ENCODE measurements at regions not wholly inside any gene's neighbourhood (a gene's known extent, or its start where the extent isn't known, plus 50 kb on each side); places are given as distances from the start of the nearest gene placed in this dataset.
"Not testable (repeated sequence)": the region's sequence is repeated elsewhere in the genome, so short reads cannot be mapped to it uniquely, and the experiment has no call there.

- DNase-seq (ENCODE audit: low spot score) = not testable (repeated sequence)
Measured at GRCh38 chr1:30361890-30362602, 361.3 kb downstream of the MATN1 start.

DNA sequence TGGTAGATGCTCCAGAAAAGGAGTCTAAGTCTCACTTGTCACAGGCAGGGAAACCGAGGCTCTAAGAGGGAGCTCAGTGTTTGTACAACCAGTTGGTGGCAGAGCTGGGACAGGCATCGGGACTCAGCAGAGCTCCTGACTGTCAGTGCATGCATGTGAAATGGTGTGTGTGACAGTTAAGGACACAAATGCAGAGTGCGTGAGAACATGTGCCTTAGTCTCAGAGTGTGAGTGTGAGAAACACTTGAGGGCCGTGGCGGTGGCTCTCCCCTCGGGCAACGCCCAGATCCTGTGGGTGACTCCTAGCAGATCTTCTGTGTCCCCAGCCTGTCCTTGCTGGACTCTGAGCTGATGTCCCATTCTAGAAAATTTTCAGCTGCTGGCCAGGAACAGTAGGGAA, 362.6 kb downstream of the MATN1 start:
- no peak for DNase-seq (ENCODE audit: low spot score)

- no peak for DNase-seq (ENCODE audit: low spot score)
Measured at GRCh38 chr1:30360281-30360680, 363.1 kb downstream of the MATN1 start.

- no peak for DNase-seq (ENCODE audit: low spot score)
Measured at GRCh38 chr1:30359539-30360220, 363.7 kb downstream of the MATN1 start.

DNA sequence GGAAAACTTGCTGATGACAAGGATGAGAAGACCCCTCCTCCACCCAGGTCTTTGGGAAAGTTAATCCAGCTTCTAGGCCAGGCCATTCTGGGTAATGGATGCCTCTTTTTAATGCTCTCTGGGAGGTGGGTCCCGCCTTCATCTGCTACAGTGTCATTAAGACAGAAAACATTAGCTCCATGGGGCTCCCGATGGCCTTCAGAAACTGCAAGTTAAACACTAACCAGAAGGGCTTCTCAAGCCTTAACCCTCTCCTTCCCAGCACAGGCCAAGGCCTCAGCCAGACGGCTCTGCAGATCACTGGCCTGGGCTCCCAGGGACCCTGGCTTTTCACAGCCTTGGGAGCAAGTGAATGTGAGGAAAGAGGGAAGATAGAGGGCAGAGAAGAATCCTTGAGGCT, 364.9 kb downstream of the MATN1 start:
- DNase-seq (ENCODE audit: low spot score) = no peak

DNA sequence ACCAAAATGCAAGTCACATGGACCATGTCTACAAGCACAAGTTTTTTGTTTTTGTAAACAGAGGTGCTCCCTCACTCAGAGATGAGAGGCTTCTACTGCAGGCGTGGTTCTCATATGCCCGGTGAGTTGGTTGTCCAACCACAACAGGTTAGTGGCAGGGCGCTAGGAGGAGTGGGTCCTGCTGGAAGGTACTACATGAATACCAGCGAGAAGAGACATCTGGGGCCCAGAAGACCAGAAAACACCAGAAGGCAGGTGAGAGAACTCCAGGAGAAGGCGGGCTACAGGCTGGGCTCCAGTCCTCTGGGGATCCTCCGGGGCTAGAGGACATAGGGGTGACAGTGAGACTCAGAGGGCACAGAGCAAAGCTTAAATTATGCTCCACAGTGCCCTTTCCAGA, 366.5 kb downstream of the MATN1 start:
- no peak for DNase-seq (ENCODE audit: low spot score)

DNA sequence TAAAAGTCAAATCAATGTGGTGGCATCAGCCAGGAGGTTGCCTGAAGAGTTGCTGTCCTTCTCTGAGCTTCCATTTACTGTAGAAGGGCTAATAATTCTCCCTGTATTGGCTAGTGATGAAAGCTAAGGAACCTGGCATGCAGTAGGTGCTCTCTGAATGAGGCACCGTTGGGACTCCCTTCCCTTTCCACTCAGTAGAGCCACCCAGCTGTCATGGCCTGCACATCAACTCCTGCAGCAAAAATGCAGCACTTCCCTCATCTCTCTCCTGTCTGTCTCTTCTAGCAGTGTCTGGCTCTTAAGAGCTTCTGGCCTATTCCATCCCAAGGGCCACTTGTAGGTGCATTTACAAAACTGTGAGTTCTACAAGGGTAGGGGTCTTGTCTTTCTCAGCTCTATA, 369.0 kb downstream of the MATN1 start:
- no peak for DNase-seq (ENCODE audit: low spot score)

DNA sequence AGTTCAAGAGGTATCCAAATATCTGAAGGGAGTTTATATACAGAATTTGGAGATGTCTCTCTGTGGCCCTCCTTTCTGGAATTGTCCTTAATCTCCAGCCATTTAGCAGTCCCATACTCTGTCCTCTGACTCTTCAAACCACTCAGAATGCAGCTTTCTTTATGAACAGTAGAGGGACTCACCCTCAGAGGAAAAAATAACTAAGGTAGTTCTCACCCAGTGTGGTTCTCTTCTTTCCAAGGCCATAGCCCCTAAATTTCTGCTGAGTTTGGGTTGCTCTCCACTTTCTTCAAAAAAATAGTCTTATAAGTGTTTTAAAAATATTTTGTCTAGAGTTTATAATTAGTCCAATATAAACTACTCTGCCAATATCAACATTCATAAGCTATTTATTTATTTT, 369.7 kb downstream of the MATN1 start:
- no peak for DNase-seq (ENCODE audit: low spot score)

DNA sequence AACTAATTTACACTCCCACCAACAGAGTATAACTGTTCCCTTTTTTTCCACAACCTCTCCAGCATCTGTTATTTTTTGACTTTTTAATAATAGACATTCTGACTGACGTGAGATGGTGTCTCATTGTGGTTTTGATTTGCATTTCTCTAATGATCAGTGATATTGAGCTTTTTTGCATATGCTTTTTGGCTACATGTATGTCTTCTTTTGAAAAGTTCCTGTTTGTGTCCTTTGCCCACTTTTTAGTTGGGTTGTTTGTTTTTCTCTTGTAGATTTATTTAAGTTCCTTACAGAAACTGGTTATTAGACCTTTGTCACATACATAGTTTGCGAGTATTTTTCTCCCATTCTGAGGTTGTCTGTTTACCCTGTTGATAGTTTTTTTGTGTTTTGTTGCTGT, 375.2 kb downstream of the MATN1 start:
- DNase-seq (ENCODE audit: low spot score) = no peak

GRCh38 chr1:30345491-30346130, 377.8 kb downstream of the MATN1 start:
- no peak for DNase-seq (ENCODE audit: low spot score)

DNA sequence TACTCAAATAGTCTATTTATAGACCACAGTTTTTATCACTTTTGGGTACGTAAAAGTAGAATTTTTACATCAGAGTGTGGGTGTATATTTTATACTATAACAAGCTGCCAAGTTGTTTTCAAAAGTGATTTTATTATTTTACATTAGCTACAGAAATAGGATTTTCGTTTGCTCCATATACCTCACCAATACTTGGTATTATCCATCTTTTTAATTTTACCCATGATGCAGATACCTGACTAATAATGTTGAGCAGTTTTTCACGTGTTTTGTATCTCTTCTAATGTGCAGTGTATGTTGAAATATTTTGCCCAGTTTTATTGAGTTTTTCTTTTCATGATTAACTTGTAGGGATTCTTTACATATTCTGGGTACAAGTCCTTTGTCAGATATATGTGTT, 379.8 kb downstream of the MATN1 start:
- DNase-seq (ENCODE audit: low spot score) = no peak

GRCh38 chr1:30342535-30343141, 380.7 kb downstream of the MATN1 start:
- DNase-seq (ENCODE audit: low spot score) = no peak

DNA sequence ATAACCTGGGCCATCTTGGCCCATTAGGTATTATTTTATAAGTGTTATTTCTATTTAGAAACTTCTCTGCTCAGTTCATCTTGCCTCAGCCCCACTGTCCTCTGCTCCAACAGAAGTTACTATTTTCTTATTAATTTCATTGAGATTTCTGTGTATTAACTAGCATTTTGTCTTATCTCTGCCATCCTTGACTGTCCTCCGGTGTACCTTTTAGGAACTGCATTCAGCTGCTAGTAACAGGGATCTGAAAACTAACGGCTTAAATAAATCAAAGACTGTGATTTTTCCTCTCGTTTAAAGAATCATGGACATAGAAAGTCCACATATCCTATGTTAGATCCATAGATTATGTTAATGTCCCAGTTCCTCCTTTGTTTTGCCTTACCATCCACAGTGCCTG, 382.5 kb downstream of the MATN1 start:
- no peak for DNase-seq (ENCODE audit: low spot score)

DNA sequence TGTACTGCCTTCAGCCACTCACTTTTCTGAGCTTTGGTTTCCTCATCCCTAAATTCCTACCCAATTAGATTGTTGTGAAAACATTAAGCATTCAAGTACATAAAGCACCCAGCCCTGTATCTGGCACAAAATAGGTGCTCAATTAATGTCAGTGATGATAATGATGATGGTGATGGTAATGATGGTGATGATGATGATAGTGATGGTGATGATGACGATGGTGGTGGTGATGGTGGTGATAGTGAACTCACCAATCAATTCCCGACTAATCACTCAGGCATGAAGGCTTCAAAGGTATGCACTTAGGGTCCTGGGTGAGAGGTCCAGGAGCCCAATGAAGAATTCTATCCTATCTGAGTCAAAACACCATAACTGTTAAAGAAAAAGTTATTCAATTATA, 383.5 kb downstream of the MATN1 start:
- DNase-seq (ENCODE audit: low spot score) = no peak

- DNase-seq (ENCODE audit: low spot score) = no peak
Measured at GRCh38 chr1:30338765-30339164, 384.6 kb downstream of the MATN1 start.

DNA sequence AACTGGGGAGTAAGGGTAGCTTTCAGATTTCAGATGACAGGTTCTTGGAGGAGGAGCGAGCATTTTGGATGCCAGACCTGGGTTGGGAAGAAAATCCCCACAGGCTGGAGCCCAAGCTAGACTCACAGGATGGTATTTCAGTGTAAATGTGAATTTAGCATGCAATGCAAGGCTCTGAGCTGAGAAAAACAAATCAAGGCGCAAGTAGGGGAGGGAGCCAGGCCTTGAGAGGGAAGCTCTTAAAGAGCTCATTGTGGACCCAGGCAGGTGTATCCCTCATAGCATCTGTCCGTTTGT, 386.1 kb downstream of the MATN1 start:
- no peak for DNase-seq (ENCODE audit: low spot score)

DNA sequence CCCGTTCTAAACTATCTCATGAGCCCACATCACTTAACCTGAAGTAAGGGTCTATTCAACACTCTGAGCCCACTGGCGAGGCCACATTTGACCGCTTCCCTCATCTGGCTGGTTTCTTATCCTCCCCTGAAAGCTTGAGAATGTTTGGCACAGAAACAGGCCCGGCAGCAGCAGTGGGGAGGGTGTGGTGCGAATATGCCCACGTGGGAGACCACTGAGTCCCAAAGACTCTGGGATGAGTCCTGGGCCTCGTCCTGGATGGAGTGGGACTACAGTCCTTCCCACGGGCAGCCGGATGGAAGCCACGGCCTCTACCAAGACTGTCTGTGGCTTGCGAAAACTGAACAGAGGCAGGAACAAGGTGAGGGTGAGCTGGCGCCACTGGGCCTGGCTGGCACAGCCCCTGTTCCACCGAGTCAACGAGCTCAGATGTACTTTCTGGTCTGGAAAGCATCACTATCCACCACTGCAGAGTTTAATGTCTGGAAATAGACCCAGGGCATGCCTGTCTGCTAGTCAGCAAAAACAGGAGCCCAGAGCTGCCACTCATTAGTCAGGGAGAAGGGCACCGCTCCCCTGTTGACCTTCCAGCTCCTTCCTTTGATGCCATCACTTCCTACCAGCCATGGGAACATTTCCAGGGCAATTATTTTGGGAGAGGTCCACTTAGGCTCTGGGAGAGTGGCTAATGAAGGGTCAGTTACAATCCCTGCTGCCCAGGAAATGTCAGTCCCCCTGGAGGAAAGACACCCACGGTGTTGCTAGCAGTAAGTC, 386.6 kb downstream of the MATN1 start:
- no peak for DNase-seq (ENCODE audit: low spot score)

- no peak for DNase-seq (ENCODE audit: low spot score)
Measured at GRCh38 chr1:30335997-30336390, 387.4 kb downstream of the MATN1 start.

- no peak for DNase-seq (ENCODE audit: low spot score)
Measured at GRCh38 chr1:30335389-30335996, 387.9 kb downstream of the MATN1 start.

DNA sequence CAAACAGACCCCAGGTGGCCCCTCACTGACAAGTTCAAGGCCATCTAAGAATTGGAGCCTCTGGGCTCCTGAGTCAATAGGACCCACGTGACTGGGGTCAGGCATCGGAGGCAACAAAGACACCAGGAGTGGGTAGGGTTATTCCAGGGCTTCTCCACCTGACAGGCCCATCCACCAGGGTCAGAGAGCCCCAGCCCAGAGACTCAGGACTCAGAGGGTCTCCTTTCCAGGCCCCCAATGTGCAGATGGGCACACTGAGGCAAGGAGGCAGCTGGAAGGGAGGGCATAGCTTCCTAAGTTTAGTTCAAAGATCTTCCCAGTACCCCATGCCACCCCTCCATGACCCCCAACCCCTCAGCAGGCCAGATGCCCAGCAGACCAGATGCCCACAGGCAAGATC, 388.6 kb downstream of the MATN1 start:
- no peak for DNase-seq (ENCODE audit: low spot score)

GRCh38 chr1:30332116-30333094, 391.0 kb downstream of the MATN1 start:
- no peak for DNase-seq (ENCODE audit: low spot score)
